ENCODE measurements at regions not wholly inside any gene's neighbourhood (a gene's known extent, or its start where the extent isn't known, plus 50 kb on each side); places are given as distances from the start of the nearest gene placed in this dataset.

DNA sequence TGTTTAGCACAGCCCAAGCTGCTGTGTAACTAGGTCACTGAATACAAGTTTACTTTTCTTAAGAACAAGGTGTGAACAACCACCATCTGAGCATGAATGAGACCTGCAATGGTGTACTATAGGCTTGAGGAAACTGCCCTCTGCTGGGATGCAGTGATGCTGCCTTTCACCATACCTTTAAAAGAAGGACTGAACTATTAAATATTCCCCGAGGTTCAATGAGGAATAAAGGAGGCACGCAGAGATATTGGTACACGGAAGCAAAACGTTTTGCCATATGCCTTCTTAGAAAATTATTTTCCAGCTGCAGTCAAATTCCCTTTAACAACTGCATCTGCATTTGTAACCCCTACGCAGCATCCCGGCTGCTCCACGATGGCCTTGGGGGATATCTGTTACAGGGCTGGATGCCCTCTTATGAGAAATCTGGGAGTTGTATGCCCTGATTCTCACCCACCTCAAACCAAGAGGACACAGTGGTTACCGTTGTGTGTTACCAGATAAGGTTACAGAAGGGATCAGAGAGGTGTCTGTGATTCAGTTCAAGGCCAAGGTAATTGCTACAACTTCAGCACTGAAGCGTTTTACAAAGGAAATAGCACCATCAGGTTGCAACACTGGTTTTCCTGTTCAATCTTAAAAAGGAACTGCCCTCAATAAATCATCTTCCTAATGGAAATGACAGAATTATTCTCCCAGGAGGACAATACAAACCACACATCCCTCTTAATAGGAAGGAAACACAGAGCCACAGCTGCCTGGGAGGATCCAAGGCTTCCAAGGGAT lies 470.5 kb downstream of the LTN1 start:
- ChIA-PET CTCF (interaction anchor here (0.6 to 2.0 kb wide), 9 partner anchors 104 to 223 kb away, joined by 3 to 11 read pairs (median 3); no protein-coding TSS in a partner anchor), POLR2A (interaction anchor here (0.8 kb wide), 1 partner anchor 1678 kb away, joined by 3 read pairs; no protein-coding TSS in a partner anchor)
- Histone ChIP-seq H3K27ac (ENCODE audit: low read depth, low read length) (no peak overlapping the region), H3K9me3 (ENCODE audit: control insufficient read depth, insufficient read depth, low read length) (no peaks in the 10 kb centered on the region), H3K4me3 (ENCODE audit: low read depth, low read length) (no peak overlapping the region), H3K27me3 (ENCODE audit: control insufficient read depth, insufficient read depth, low read length) (no peaks in the 10 kb centered on the region)
- TF ChIP-seq, protein P1, sequence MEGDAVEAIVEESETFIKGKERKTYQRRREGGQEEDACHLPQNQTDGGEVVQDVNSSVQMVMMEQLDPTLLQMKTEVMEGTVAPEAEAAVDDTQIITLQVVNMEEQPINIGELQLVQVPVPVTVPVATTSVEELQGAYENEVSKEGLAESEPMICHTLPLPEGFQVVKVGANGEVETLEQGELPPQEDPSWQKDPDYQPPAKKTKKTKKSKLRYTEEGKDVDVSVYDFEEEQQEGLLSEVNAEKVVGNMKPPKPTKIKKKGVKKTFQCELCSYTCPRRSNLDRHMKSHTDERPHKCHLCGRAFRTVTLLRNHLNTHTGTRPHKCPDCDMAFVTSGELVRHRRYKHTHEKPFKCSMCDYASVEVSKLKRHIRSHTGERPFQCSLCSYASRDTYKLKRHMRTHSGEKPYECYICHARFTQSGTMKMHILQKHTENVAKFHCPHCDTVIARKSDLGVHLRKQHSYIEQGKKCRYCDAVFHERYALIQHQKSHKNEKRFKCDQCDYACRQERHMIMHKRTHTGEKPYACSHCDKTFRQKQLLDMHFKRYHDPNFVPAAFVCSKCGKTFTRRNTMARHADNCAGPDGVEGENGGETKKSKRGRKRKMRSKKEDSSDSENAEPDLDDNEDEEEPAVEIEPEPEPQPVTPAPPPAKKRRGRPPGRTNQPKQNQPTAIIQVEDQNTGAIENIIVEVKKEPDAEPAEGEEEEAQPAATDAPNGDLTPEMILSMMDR (IDR thresholded peaks at IDR 0.05; ENCODE audit: low read depth, low read length) = peak; percentile 77
- DNase-seq (ENCODE audit: low read depth, low spot score) = peak; percentile 21

DNA sequence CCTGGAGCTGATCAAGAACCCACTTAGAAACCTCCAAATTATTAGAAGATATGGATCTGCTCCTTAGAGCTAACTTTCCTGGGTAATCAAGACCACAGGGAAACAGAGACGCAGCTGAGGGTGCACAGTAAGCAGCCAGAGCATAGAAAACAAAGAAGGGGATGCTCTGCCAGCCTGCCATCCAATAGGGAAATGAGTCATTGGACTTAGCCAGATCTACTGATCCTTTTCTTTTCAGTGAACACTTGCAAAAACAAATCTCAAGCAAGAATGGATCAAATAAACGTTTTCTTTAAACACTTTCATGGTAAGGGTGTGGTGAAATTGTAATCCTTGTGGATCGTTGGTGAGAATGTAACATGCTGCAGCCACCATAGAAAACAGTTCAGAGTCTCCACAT lies 474.0 kb downstream of the LTN1 start:
- DNase-seq (ENCODE audit: low read depth, low spot score) = no peak

DNA sequence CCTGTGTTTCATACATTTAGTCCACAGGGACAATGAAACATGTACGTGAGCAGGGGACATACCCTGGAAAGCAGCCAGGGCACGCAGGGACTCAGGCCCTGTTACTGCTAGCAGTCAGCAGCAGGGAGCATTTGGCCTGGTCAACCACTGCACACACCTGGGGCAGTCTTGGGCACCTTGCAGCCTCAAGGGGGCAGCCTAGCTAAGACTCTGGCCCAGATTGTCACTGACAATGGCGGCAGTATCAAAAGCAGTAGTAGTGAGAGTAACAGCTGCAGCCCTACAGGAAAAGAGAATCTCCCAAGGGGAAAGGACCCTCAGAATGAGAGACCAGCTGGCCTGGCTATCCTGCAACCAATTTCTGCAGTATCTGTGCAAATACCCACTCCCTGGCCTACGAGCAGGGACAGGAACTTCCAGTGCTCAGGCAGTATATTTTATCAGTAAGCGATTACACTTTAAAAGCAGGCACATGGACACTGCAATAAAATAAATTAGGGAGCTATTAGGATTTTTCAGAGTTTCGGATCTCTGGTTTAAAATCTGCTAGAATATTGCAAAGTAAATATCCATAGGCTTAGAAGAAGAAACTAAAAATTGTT lies 475.6 kb downstream of the LTN1 start:
- CTCF ChIA-PET = interaction anchor here (1.2 to 2.7 kb wide), 3 partner anchors 68 to 228 kb away, joined by 3 to 12 read pairs (median 3); no protein-coding TSS in a partner anchor
- TF ChIP-seq, protein P1 (IDR thresholded peaks at IDR 0.05; ENCODE audit: low read depth, low read length) = peak; percentile 38
- H3K9me3 ChIP-seq (ENCODE audit: control insufficient read depth, insufficient read depth, low read length) = no peaks in the 10 kb centered on the region
- no peaks in the 10 kb centered on the region for H3K27me3 ChIP-seq (ENCODE audit: control insufficient read depth, insufficient read depth, low read length)
- POLR2A ChIA-PET = no interaction called here
- no peak overlapping the region for H3K4me3 ChIP-seq (ENCODE audit: low read depth, low read length)
- no peak for DNase-seq (ENCODE audit: low read depth, low spot score)
- no peak overlapping the region for H3K27ac ChIP-seq (ENCODE audit: low read depth, low read length)

More for the DNA sequence above, 474.0 kb downstream of the LTN1 start:
- ChIA-PET POLR2A (no interaction called here), CTCF (interaction anchor here (2.7 kb wide), 1 partner anchor 227 kb away, joined by 12 read pairs; no protein-coding TSS in a partner anchor)
- no peaks in the 10 kb centered on the region for H3K27me3 ChIP-seq (ENCODE audit: control insufficient read depth, insufficient read depth, low read length)
- no peak overlapping the region for H3K27ac ChIP-seq (ENCODE audit: low read depth, low read length)
- TF ChIP-seq, protein P1 (IDR thresholded peaks at IDR 0.05; ENCODE audit: low read depth, low read length) = no peak
- H3K4me3 ChIP-seq (ENCODE audit: low read depth, low read length) = no peak overlapping the region
- H3K9me3 ChIP-seq (ENCODE audit: control insufficient read depth, insufficient read depth, low read length) = no peaks in the 10 kb centered on the region

DNA sequence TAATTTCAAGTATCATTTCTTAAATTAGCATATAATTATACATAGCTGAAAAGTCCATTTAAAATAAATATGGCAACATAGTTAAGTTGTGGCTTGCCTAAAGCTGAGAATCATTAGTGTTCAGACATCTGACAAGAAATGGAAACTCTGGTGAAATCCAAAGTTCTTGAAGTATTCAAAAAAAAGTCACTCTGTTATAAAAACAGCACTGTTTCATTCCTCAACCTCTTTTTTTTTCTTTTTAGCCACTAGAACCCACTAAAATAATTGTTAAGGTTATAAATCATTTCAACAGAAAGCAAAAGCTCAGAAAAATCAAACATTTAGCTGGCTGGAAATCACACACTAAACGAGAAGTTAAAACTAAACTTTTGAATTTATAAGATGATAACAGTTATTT lies 476.7 kb downstream of the LTN1 start:
- no peak overlapping the region for H3K27ac ChIP-seq (ENCODE audit: low read depth, low read length)
- ChIA-PET POLR2A (no interaction called here), CTCF (interaction anchor here (0.7 to 1.2 kb wide), 2 partner anchors 67 to 230 kb away, joined by 3 read pairs; no protein-coding TSS in a partner anchor)
- no peak overlapping the region for H3K4me3 ChIP-seq (ENCODE audit: low read depth, low read length)
- DNase-seq (ENCODE audit: low read depth, low spot score) = no peak
- TF ChIP-seq, protein P1 (IDR thresholded peaks at IDR 0.05; ENCODE audit: low read depth, low read length) = no peak
- no peaks in the 10 kb centered on the region for H3K27me3 ChIP-seq (ENCODE audit: control insufficient read depth, insufficient read depth, low read length)
- no peaks in the 10 kb centered on the region for H3K9me3 ChIP-seq (ENCODE audit: control insufficient read depth, insufficient read depth, low read length)

DNA sequence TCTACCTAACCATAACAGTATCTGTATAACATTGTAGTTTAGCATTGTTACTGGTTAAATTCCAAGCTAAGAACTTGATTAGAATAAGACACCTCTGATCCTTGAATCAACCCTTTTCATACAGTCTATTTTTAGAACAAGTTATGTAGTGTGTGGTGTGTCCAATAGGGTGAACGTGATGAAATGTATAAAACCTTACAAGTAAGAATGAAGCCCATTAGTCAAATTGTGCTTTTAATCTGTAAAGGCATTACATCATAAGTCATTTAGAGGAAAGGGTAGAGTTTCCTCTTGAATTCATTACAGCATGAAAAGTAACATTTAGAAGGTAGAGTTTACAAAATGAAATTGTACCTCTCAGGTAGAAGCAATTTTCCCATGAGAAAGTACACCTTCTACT lies 479.2 kb downstream of the LTN1 start:
- no peak overlapping the region for H3K4me3 ChIP-seq (ENCODE audit: low read depth, low read length)
- no peak for DNase-seq (ENCODE audit: low read depth, low spot score)
- H3K9me3 ChIP-seq (ENCODE audit: control insufficient read depth, insufficient read depth, low read length) = no peaks in the 10 kb centered on the region
- ChIA-PET CTCF (interaction anchor here (0.6 to 1.3 kb wide), 2 partner anchors 229 to 232 kb away, joined by 4 read pairs; no protein-coding TSS in a partner anchor), POLR2A (no interaction called here)
- no peaks in the 10 kb centered on the region for H3K27me3 ChIP-seq (ENCODE audit: control insufficient read depth, insufficient read depth, low read length)
- H3K27ac ChIP-seq (ENCODE audit: low read depth, low read length) = no peak overlapping the region
- TF ChIP-seq, protein P1 (IDR thresholded peaks at IDR 0.05; ENCODE audit: low read depth, low read length) = no peak
